ENCODE measurements at regions not wholly inside any gene's neighbourhood (a gene's known extent, or its start where the extent isn't known, plus 50 kb on each side); places are given as distances from the start of the nearest gene placed in this dataset.
A peak's percentile ranks its signal among the peaks of the same experiment; 100 is the strongest.

GRCh38 chr2:198324071-198324470 is 519.7 kb downstream of the PLCL1 start:
- no peak for FAIRE-seq

- no peak for FAIRE-seq
Observed at GRCh38 chr2:198322275-198322674, 517.9 kb downstream of the PLCL1 start.

- no peak for FAIRE-seq
Observed at GRCh38 chr2:198321522-198322088, 517.2 kb downstream of the PLCL1 start.

GRCh38 chr2:198316852-198317396 is 512.5 kb downstream of the PLCL1 start:
- no peak for FAIRE-seq

DNA sequence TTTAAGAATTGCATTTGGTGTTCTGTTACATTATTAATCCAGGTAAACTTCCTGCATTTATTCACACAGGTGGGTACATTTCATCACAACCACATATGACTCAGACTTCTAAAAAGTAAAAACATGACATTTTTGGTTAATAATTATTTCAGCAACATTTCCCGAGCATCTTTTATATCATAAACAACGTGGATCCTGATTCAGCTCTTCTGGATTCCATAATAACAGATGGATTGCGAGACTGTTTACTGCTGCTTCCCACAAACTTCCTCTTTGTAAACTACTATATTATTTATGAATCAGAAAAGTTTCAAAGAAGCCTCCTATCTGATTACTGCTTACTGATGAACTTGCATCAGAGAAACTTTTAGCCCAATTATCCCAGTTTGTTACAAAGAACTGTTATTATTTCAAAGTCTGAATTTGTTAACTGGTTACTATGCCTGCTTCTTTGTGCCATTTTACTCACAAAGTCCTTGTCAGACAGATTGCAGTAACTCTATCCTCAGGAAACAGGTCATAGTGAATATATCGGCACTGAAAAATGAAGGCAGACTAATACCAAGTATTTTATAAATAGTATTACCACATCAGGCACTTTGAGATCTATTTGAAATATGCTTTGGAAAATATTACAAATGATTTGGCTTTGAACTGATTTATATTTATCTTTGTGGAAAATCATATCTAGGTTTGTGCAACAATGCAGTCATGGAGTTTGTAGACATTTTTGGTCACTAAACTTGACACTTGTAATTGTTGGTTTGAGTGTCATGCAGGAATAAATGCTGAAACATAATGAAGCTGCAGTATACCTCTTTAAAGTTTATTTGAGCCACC is 511.6 kb downstream of the PLCL1 start:
- FAIRE-seq: no peak

- peak; percentile 96 for FAIRE-seq
Observed at GRCh38 chr2:198314559-198315153, 510.3 kb downstream of the PLCL1 start.

DNA sequence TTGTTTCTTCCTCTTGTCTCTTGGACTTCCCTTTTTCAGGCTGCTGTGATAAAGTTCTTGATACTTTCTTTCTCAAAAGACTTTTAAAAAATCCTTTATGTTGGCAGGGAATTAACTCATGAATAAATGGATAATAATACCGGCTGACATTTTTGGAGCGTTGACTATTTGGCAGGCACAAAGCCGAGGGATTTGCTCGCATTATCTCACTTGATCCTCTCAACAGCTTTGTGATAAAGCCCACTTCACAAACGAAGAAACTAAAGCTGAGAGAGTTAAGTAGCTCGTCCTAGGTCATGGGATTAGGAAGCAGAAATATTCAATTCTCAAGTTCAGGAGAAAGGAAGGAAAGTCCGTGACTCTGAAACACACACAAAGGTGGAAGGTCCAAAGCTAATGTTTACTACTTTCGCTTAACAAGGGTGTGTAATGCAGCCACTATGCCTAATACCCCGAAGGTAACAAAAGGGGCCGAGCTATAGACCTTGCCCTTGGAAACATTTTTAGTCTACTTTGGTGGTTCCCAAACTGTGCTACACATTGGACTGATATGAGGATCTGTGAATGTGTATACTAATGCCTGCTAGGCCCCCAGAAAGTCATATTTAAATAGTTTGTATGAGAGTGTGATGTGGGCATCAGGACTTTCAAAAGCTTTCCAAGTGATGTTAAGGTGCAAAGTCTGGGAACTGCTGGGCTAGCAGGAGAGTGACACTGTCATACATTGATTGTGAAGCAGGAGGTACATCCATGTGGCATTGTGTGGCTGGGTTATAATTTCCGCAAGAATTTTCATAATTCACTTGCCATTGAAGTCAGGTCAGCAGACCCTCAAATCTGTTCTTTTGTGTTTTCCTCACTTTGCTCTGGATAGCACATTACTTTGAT is 508.4 kb downstream of the PLCL1 start:
- FAIRE-seq: no peak

DNA sequence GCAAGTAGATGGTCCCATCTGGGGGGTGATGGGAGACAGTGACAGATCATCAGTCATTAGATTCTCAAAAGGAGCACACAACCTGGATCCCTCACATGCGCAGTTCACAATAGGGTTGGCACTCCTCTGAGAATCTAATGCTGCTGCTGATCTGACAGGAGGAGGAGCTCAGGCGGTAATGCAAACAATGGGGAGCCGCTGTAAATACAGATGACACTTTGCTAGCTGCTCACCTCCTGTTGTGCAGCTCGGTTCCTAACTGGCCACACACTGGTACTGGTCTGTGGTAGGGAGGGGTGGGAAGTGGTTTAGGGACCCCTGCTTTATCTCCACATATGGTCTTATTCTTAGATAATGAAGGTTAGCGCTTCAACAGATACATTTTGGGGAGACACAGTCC is 506.6 kb downstream of the PLCL1 start:
- FAIRE-seq: no peak

DNA sequence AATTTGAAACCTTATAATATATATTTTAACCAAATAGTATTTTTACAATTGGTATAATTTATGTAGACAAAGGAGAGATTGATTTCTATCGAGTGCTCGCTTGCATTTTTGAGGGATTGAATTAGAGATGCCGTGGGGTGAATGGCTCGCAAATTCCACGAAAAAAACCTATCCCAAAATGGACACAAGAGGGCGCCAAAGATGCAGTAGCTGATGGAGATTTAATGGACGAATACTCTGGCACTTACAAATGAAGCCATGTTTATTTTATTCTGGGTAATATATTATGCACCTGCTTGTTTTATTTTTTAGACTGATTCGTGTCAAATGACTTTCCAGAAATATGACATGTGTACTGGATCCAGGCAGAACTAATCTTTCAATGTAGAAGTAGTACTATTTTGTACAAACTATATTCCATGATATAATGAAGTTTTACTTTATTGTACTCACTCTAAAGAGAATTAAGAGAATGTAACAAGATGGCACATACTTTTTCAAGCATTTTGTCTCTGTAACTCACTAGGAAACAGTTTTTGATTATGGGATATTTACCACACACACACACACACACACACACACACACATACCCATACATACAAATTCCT is 505.4 kb downstream of the PLCL1 start:
- FAIRE-seq: peak; percentile 85

- FAIRE-seq: no peak
Observed at GRCh38 chr2:198309081-198309480, 504.7 kb downstream of the PLCL1 start.

- no peak for FAIRE-seq
Observed at GRCh38 chr2:198308368-198308767, 504.0 kb downstream of the PLCL1 start.

DNA sequence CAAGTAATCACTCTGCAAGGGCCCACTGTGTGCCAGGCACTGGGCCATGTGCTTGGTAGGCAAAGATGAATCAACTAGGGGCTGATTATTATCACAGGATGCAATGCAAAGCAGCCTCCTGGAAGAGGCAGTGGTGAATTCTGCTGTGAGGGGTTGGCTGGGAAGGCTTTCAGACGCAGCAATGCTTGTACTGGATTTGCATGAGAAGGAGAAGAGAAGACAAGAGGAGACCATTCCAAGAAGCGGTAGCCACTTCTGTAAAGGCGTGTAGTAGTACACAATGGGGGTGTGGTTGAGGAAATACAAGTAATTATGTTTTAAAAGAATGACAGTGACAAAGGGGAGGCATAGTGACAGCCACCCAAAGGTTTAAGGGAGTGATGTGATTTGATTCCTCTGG is 502.7 kb downstream of the PLCL1 start:
- no peak for FAIRE-seq

DNA sequence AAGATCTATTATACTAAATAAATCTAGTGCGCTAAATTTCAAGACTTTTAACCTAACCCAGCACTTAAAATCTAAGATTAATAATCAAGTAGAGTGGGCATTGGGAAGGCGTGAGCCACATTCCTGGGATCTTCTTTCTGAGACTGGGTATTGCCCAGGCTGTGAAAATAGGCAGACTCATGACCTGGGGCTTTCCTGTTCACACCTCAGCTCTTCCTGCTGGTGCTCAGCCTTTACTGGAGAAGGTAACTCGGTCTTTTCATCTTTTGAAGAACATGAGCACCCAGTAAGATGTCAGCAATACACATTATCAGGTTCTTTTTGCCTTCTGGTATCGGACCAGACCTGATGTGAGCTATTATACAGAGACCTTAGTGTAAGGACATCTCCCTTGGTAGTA is 500.5 kb downstream of the PLCL1 start:
- FAIRE-seq: no peak

DNA sequence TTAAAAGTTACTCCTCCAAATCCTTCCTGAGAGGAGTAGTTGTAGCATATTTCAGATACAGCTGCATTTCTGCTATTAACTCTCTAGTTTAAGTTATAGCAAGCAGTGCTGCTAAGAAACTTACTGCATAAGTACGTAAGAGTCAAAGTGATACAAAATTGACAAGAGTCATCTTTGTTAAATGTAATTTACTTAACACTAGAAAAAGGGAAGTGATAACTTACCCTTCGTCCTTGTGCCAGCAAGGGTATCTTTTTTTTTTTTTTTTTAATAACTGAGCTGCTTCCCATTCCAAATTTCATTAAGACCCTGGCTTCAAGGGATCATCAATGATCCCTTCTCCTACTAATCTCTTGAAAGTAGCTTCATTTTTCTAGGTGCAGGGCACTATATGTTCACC is 493.0 kb downstream of the PLCL1 start:
- FAIRE-seq: no peak

GRCh38 chr2:198296665-198297308 is 492.4 kb downstream of the PLCL1 start:
- FAIRE-seq: no peak

DNA sequence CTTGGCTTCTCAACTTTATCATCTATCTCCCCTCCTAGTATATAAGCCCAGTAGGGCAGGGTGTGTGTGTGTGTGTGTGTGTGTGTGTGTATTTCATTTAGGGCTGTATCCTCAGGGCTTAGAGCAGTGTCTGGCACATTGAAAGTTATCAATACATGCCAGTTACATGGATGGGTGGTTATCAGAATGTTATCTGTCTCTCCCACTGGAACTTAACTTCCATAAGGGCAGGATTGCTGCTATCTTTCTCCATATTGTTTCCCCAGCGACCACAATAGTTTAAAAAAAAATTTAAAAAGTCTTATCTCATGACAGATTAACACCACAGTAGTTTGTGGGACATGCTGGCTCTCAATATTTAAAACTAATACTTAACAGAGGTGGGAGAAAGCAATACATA is 488.9 kb downstream of the PLCL1 start:
- FAIRE-seq: no peak

DNA sequence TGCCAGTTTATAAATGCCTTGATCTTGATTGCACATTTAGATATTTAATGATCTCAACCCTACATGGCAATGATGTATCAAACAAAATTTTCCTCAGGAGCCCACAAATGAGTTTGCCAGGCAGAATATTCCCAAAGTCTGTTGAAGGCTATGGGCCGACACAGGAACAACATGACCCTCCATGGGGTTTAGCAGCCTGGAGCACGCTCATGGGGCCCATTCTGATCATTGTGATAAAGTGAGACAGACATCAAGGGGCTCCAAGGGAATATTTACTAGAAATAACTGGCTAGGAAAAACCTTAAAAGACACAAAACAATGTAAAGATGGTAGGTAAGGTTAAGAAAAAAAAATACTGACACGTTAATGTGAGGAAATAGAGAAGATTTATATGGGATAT is 485.4 kb downstream of the PLCL1 start:
- FAIRE-seq: no peak

GRCh38 chr2:198287706-198288105 is 483.3 kb downstream of the PLCL1 start:
- no peak for FAIRE-seq

GRCh38 chr2:198285216-198285615 is 480.8 kb downstream of the PLCL1 start:
- no peak for FAIRE-seq

DNA sequence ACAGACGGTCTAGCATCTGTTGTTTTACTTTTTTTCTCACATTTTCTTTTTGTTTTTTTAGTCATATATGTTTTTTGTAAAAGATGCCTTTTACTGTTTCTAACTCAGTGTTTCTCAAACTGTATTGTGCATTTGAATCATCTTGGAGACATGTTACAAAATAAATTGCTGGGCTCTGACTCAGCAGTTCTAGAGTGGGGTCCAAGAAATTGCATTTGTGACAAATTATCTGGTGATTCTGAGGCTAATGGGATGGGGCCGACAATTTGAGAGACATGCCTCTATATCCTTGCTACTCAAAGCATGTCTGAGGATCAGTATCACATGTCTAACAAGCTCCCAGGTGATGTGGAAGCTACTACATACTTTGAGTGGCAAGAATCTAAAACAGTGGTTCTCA is 478.8 kb downstream of the PLCL1 start:
- FAIRE-seq: no peak

DNA sequence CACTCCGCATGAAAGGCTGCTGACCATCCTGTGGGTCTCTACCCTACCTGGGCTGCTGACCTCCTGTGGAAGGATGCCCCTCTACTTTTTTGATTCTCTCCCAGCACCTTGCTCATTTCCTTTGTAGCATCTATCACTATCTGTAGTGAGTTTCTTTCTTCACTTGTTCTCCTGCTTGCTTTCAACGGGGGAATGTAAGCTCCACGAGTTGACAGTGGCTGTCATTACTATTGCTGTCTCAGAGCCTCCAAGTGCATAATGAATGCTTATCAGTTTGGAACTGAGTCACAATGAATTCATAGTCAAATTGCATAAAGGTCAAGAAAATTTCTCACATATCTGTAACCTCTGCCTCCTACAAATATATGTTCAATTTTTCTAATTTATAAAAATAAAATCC is 477.7 kb downstream of the PLCL1 start:
- no peak for FAIRE-seq

- FAIRE-seq: no peak
Observed at GRCh38 chr2:198280145-198280544, 475.8 kb downstream of the PLCL1 start.
